ENCODE measurements at regions not wholly inside any gene's neighbourhood (a gene's known extent, or its start where the extent isn't known, plus 50 kb on each side); places are given as distances from the start of the nearest gene placed in this dataset.

DNA sequence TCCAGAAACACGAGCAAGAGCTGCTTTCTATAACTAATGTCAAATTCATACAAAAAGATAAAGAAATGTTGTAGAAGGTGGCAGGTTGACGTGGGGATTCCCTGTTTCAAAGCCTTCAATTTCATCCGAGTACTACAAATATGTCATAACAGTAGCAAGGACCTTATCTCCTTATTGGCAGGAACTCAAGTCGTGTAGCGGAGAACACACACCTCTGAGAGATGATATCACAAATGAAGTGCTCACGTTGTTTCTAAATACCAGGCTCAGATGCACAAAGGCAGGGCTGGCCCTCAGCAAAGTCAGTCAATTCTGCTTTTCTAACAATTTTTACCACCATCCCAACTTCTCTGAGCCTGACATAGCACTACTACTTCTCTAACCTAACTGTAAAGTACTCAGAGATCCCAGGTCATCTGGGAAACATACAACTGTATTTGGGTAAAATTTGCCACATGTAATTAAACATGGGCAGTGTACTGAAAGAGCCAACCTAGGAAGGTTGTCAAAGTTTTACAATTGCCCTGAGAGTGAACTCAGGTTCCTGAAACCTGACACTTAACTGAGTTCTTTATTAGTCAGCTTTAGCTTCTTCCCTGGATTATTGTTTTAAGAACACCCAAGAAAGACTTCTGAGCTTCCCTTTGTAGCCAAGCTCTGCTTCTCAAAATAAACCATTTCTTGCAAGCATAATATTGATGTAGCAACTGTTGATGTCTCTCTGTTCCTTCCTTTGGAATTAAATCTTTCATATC lies 813.7 kb upstream of the ACVR2A start:
- Histone ChIP-seq H3K4me1 (no peaks in the 10 kb centered on the region), H3K36me3 (no peaks in the 10 kb centered on the region), H3K27ac (no peak overlapping the region), H3K27me3 (no peaks in the 10 kb centered on the region), H3K9me3 (no peaks in the 10 kb centered on the region), H3K4me3 (replicated peaks in 1 of 3) (no peak overlapping the region)
- intact Hi-C loops (cut with DNase I) = no loop called here
- 67 to 72% methylated on average over 6 of the region's 6 CpGs for WGBS, 2 donors
- no peak for DNase-seq
- TF ChIP-seq, protein P1, sequence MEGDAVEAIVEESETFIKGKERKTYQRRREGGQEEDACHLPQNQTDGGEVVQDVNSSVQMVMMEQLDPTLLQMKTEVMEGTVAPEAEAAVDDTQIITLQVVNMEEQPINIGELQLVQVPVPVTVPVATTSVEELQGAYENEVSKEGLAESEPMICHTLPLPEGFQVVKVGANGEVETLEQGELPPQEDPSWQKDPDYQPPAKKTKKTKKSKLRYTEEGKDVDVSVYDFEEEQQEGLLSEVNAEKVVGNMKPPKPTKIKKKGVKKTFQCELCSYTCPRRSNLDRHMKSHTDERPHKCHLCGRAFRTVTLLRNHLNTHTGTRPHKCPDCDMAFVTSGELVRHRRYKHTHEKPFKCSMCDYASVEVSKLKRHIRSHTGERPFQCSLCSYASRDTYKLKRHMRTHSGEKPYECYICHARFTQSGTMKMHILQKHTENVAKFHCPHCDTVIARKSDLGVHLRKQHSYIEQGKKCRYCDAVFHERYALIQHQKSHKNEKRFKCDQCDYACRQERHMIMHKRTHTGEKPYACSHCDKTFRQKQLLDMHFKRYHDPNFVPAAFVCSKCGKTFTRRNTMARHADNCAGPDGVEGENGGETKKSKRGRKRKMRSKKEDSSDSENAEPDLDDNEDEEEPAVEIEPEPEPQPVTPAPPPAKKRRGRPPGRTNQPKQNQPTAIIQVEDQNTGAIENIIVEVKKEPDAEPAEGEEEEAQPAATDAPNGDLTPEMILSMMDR (IDR thresholded peaks at IDR 0.05) = no peak
- no peak for TF ChIP-seq POLR2A (IDR thresholded peaks at IDR 0.05)

DNA sequence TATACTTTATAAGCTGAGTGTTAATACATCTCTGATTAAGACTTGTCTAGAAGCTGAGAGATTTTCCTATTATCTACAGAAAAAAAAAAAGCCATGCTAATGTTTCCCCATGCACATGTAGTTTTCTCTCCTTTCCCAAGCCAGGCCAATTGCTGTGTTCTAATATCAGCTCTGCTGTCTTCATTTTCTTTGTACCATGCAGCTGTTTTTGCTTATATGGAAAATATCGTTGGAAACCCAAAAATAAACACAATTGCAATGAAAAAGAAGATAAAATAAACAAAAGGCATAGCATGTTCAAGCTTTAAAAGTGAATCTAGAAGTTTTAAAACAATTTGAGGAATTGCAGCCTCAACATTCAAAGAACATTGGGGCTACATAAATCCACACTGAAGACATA lies 817.4 kb upstream of the ACVR2A start:
- no peaks in the 10 kb centered on the region for H3K9me3 ChIP-seq
- WGBS, 2 donors = 56 to 62% methylated on average over 1 of the region's 1 CpG
- no peaks in the 10 kb centered on the region for H3K36me3 ChIP-seq
- no peaks in the 10 kb centered on the region for H3K27me3 ChIP-seq
- TF ChIP-seq POLR2A (IDR thresholded peaks at IDR 0.05) = no peak
- TF ChIP-seq, protein P1 (IDR thresholded peaks at IDR 0.05) = no peak
- no peak overlapping the region for H3K4me3 ChIP-seq (replicated peaks in 1 of 3)
- intact Hi-C loops (cut with DNase I) = no loop called here
- no peak overlapping the region for H3K27ac ChIP-seq
- DNase-seq = no peak
- no peaks in the 10 kb centered on the region for H3K4me1 ChIP-seq

DNA sequence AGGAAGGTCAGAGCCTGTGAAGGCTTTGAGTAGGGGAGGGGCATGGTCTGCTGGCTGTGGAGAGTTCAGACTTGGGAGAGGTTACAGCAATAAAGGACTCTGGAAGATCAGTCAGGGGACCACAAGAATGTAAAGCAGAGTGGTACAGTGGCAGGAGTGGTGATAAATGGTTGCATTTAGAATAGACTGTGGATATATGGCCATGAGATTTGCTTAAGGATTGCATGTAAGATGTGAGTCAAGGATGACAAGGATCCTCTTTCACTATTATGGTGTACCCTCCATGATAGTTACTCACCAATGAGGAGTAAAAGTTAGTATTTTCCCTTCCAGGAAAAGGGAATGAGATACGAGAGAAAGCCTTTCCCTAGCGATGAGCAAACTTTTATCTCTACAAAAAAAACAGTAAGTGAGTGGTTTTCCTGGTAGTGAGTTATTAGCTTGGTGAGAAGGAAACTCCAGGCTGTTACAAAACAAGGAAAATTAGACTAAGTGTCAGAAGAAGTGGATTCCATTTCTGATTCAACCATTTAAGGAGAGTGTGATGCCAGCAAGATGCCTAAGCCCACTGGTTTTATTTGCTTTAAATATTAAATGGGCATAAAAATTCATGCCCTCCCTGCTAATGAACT lies 818.0 kb upstream of the ACVR2A start:
- WGBS, 2 donors = 77 to 80% methylated on average over 2 of the region's 2 CpGs
- TF ChIP-seq, protein P1 (IDR thresholded peaks at IDR 0.05) = no peak
- no peak for TF ChIP-seq POLR2A (IDR thresholded peaks at IDR 0.05)
- Histone ChIP-seq H3K4me1 (no peaks in the 10 kb centered on the region), H3K36me3 (no peaks in the 10 kb centered on the region), H3K9me3 (no peaks in the 10 kb centered on the region), H3K4me3 (replicated peaks in 1 of 3) (no peak overlapping the region), H3K27me3 (no peaks in the 10 kb centered on the region), H3K27ac (no peak overlapping the region)
- DNase-seq = no peak
- intact Hi-C loops (cut with DNase I) = no loop called here

DNA sequence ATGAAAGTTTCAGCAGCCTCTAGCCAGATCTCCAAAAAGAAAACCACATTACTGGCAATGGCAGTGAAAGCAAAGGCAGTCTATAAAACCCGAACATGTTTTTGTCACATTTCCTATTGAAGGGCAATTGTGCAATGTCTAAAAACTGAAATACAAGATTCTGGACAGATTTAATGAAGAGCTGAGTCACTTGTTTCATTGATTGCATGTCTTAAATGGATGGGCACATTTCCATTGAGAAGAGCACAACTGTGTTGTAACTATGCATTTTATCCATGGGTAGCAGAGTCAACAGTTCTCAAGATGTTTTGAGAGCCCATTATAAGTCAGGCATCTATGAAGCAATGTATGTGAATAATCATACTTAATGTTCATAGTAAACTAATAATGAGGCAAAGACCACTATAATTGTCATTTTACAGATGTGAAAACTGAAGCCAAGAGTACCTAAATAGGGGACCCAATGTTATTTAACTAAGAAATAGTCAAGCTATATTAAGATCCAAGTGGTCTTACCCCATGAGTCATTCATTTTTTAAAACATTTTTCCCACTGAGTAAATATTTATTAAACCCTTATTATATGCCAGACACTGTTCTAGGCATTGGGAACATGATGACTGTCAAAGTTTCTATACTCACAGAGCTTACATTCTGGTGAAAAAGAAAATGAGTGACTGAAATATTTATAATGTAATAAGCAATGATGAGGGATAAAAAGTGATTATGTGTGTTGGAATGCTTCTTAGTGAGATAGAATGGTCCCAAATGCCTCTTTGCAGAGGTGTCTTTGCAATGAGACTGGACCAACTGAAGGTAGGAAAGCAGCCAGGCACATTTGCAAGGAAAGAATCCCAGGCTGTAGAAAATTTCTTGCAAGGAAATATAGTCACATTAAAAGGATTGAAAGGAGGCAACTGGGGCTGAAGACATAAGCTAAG lies 818.9 kb upstream of the ACVR2A start:
- H3K36me3 ChIP-seq = no peaks in the 10 kb centered on the region
- H3K27ac ChIP-seq = no peak overlapping the region
- no peaks in the 10 kb centered on the region for H3K27me3 ChIP-seq
- no peaks in the 10 kb centered on the region for H3K9me3 ChIP-seq
- no peaks in the 10 kb centered on the region for H3K4me1 ChIP-seq
- no peak for DNase-seq
- H3K4me3 ChIP-seq (replicated peaks in 1 of 3) = no peak overlapping the region
- intact Hi-C loops (cut with DNase I) = no loop called here
- TF ChIP-seq, protein P1 (IDR thresholded peaks at IDR 0.05) = no peak
- TF ChIP-seq POLR2A (IDR thresholded peaks at IDR 0.05) = no peak
- WGBS, 2 donors = 78 to 79% methylated on average over 1 of the region's 1 CpG
